GM21528 (cell line): ENCODE measurements at regions not wholly inside any gene's neighbourhood (a gene's known extent, or its start where the extent isn't known, plus 50 kb on each side); places are given as distances from the start of the nearest gene placed in this dataset.
A peak's percentile ranks its signal among the peaks of the same experiment; 100 is the strongest.
"Not testable (repeated sequence)": the region's sequence is repeated elsewhere in the genome, so short reads cannot be mapped to it uniquely, and the experiment has no call there.

Experiments
- ATAC-seq: cut with Tn5 transposase; IDR thresholded peaks from one replicate; pipeline ENCODE4 v1.9.1; 2021; ENCODE audit warnings: mild to moderate bottlenecking, moderate library complexity; ENCODE audit not compliant: unreplicated experiment, low FRiP score

DNA sequence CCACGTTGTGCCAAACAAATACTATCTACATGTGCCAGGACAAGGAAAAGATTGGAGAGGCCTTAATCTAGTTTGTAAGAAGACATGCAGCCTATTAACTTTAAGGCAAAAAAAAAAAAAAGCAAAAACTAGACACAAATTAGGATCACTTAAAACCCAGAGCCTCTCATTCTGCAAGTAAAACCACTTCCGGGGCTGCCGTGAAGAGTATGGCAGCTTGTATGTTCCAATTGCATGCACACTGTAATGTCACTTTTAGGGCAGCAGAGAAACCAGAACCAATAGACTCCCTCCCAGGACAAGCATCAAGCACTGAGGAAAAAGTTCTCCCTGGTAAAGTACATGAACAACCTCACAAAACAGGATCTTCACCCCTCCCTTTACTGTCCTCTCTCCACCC lies 70.6 kb downstream of the RSL24D1 start:
- no peak for ATAC-seq

DNA sequence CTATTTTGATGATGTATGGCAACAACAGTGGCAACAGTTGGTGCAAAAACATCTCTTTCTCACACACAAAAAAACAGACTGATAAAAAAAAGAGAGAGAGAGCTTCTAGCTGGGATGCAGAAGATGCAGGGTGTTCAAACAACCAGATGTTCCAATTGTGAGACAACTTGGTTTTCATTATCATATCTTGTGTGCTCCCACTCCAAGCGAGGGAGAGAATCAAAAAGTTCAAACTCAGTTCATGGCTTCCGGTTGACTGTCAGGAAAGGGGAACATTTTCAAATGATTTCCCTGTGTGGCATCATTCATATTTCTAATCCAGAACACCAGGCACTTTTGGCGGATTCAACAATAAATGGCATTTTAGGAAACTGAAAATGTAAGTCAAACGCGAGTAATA lies 72.1 kb downstream of the RSL24D1 start:
- no peak for ATAC-seq

DNA sequence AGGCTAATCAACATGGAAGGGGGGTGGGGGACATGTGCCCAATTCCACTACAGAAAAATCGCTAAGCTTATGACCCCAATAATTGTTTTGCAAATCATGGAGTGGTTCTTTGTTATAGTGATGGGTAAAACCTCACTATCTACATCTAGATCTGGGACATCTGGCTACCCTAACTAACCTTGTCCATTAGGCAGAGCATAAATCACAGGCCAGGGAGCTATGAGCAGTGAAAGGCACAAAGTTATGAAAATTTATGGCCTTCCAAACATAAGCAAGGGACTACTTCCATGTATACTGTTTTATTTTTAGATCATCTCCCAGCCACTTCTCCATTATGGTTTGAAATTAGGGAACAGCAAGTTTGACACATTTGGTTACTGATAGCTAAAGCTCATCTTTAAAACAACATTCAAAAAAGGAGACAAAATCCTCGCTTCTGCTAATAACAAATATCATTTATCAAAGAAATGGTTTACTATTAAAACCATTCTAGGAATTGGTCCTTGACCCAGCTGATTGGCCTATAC lies 78.3 kb downstream of the RSL24D1 start:
- no peak for ATAC-seq

DNA sequence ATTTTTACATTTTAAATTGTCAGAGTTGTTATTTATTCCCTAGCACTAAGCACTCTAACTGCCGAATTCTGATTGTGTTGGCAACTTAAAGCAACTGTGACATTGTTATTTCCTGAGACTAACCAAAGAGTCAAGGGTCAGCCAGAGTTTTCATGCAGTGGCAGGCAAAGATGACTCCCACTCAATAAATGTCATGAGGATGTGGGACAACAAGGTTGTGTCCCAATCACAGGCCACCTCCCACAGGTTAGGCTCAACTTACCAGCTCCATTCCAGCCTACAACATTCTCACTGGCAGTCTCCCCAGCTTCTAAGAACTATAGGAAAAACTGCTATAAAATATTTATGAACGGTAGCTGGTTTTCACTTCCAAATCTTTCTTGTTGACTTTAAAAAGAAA lies 80.1 kb downstream of the RSL24D1 start:
- ATAC-seq: no peak

DNA sequence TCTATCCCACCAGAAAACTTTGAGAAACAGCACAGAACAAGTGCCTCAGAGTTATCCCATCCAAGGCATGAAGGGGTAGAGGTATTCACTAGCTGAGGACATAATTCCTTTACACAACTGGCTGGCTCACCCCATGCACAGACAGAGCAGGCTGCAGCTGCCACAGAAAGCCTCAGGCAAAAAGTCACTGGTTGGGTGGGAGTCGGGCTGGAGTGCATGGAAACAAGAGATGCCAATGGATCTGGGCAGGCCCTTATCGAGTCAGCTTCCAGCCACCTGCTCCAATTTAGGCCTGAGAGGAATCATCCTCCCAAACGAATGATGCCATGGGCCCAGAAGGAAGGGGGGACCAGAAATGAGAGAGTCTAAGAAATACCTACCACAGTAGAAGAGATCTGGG lies 83.0 kb downstream of the RSL24D1 start:
- ATAC-seq: no peak

DNA sequence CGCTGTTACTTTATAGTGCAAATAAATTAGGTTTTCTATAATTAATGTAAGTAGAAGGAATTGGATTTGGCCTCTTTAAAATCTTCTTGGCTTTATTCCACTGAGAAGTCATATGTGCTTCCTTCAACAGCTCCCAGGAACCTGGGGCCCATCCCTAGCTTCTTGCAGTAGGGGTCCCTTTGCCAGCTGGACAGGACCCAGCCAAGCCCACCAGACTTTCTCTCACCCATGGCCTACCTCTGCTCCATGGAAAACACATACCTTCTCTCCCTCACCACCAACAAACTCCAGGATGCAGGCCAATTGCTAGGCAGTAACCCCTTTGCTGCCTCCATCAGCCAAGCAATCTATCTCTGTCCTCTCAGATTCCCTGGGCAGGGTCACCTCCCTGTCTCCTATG lies 84.0 kb downstream of the RSL24D1 start:
- no peak for ATAC-seq

DNA sequence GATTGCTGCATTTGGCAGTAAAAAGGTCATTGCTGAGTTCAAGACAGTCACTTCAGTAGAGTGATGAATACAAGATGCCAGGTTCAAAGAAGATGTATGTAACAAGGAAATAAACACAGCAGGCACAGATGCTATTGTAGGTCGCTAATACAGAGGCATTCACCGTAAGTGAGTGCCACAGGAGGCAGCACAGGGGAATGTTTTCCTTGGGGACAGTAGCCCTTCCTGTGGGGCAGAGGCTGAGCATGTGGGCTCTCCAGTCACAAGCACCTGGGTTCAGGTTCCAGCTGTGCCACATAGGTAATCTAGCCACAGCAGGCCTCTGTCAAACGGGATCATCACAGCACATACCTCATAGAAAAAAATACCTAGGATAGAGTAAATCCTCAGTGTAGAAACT lies 86.3 kb downstream of the RSL24D1 start:
- ATAC-seq: no peak

DNA sequence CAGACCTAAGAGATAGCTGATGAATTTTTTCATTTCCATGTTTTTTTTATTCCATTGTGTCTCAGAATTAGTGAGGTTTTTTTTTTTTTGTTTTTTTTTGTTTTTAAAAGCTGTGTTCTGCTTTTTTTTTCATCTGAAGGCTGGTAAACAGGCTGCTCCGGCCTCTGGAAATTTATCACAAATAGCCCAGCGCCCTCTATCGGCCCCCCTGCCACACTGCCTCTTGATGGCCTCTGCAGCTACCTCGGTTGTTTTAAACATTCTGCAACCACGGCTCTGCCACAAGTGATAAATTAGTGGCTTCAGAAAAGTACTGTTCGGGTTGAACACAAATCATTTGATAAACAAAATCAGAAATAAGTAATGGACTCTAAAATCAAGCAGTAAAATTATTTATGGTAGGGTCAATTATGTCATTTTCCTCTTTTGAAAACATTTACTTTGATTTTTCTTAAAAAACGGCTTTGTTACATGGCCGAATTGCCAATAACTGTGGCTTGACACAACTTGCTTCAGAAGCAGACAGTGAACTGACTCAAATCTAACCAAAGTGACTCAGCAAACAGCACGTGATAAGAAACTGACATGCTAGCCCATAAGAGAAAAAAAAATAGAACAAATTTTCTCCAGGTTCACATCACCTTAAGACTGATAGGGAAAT lies 87.8 kb downstream of the RSL24D1 start:
- ATAC-seq: peak; percentile 89

DNA sequence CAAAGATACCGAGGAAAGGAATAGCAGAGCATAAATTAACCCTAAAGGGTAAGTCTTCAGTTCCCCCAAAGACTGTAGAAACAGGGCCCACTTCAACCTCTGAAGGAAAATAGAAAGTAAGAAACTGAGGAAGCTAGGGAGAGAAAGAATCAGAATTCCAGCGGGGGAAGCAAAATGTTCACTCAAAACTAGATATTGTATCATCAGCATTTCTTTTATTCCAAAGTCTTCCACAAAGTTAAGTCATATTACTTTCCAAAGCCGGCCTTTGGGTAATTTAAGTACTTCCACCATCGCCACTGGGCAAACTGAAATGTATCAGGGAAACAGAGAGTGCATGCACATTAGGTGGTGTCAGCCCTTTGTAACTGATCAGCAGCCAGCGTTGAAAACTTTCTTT lies 88.3 kb downstream of the RSL24D1 start:
- no peak for ATAC-seq

DNA sequence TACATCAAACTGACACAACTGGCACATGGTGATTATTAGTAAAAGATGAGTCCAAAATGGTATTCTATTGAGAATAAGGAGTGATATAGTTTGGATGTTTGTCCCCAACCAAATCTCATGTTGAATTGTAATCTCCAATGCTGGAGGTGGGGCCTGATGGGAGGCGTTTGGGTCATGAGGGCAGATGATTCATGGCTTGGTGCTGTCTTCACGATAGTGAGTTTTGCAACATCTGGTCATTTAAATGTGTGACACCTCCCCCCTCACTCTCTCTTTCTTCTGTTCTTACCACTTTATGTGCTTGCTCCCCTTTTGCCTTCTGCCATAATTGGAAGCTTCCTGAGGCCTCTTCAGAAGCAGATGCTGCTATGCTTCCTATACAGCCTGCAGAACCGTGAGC lies 90.6 kb downstream of the RSL24D1 start:
- no peak for ATAC-seq

DNA sequence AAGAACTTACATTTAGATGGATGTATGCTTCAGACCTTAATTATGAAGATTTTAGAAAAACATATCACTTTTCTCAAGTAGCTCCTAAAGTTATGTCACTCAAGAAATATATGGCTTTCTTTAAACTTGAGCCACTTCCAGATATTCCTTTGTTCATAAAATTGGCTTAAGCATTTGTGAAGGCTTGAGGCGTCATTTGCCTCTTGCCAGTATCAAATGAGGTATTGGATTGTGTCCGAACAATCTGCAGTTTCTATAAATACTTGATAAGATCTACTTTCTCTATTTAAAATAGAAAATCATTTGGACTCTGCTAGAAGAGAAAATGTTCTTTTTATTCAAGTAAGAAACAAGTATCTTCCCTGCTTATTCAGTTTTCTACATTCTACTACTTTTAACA lies 102.6 kb downstream of the RSL24D1 start:
- no peak for ATAC-seq

DNA sequence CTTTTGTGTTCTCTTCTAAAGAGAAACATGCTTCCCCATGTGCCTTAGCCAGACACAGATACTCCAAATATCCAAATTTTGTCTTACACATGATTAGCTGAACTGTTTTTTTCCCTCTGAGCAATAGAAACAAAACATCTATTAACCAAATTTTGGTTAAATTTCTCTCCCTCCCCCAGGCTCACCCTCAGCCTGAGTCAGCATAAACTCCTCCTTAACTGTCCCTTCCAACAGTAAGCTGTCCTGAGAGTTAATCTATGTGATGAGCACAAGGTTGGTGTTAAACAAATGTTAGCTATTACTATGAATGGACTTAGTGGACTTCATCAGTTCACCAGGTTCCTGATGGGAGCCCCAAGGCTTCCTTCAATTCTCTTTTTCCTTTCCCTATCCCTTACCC lies 108.5 kb downstream of the RSL24D1 start:
- no peak for ATAC-seq

DNA sequence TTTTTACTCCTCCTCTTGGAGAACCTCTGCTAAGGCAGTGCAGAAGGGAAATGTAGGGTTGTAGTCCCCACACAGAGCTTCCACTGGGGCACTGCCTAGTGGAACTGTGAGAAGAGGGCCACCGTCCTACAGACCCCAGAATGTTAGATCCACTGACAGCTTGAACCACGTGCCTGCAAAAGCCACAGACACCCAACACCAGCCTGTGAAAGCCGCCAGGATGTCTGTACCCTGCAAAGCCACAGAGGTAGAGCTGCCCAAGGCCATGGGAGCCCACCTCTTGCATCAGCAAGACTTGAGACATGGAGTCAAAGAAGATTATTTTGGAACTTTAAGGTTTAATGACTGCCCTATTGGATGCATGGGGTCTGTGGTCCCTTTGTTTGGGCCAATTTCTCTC lies 112.1 kb downstream of the RSL24D1 start:
- ATAC-seq: no peak

DNA sequence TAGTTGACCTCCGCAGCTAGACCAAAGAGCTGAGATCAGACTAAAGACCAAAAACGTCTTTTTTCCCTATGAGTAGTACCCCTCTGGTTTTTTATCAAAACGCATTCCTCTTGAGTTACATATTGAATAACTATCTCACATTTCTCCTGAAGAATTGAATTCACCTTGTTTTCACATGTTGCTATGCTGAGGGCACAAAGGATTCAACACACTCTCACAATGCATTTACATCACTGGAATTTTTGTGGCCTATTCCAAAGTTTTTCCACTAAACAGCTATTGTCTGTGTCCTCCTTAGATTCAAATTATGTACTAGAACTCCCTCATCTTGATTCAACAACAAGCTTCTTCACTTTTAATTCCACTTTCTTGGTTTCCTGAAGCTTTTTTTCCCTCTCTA lies 112.5 kb downstream of the RSL24D1 start:
- no peak for ATAC-seq

DNA sequence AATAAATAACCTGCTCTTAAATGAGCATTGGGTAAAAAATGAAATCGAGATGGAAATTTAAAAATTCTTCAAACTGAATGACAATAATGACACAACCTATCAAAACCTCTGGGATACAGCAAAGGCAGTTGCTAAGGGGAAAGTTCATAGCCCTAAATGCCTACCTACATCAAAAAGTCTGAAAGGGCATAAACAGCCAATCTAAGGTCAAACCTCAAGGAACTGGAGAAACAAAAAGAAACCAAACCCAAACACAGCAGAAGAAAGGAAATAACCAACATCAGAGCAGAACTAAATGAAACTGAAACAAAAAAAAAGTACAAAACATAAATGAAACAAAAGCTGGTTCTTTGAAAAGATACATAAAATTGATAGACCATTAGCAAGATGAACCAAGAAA lies 119.7 kb downstream of the RSL24D1 start:
- not testable (repeated sequence) for ATAC-seq

DNA sequence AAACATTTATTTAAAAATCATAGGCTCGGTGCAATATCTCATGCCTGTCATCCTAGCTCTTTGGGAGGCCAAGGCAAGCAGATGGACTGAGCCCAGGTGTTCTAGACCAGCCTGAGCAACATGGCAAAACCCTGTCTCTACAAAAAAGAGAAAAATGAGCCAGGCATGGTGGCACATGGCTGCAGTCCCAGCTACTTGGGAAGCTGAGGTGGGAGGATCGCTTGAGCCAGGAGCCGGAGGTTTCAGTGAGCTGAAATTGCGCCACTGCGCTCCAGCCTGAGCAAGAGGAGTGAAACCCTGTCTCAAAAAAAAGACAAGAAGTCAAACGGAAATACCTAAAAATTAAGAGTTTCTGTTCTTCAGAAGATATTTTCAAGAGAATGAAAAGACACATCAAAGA lies 122.3 kb downstream of the RSL24D1 start:
- ATAC-seq: no peak

DNA sequence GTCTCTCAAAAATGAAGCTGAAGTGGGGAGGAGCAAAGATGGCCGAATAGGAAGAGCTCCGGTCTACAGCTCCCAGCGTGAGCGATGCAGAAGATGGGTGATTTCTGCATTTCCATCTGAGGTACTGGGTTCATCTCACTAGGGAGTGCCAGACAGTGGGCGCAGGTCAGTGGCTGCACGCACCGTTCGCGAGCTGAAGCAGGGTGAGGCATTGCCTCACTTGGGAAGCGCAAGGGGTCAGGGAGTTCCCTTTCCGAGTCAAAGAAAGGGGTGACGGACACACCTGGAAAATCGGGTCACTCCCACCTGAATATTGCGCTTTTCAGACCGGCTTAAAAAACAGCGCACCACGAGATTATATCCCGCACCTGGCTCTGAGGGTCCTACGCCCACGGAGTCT lies 132.8 kb downstream of the RSL24D1 start:
- ATAC-seq: not testable (repeated sequence)

DNA sequence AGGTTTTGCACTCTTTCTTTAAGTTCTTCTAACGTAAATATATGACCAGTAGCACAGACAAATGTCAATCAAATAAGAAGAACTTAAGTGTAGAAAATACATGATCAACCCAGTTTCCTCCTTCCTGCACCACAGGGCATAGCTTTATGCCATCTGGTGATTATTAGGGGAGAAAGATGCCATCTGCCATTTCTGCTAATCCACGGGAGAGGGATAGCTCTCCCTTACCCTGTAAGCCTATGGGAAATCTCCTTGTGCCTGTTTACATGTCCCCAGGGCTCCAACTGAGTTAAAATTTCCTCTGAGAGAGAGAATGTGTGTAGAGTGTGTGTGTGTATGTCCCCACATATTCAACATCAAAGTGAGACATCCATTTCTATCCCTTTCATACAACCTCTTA lies 135.9 kb downstream of the RSL24D1 start:
- no peak for ATAC-seq

DNA sequence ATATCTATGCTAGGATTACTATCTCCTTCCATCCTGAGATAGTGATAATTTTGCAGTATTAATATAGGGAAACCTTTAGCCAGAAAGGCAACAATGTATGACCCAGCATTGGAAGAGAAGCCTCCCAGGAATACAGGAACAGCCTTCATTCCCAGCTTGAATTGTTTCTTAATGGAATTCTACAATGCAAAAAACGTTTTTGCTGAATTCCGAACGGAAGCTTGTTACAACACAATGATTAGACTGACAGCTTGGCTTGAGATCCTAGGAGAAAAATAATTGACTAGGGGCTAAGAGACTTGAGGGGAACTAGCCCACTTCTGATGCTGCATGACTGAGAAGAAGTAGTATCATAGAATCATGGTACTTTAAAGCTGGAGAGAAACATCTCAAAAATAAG lies 140.2 kb downstream of the RSL24D1 start:
- no peak for ATAC-seq

DNA sequence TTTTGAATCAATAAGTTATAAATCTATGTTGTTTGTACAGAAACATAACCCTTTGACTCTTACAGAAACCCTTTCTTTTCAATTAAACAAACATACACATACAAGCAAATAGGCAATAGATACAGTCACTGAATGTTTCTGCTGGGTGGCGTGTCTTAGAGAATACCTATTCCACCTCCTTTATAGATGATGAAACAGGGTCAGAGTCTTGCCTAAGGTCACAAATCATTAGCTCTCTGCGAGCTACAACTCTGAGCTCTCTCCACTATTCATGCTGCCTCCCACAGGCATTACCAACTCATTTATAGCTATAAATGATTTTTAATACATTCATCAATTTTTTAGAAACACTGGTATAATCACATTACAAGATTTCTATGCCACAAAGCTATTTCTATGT lies 152.6 kb downstream of the RSL24D1 start:
- ATAC-seq: no peak

DNA sequence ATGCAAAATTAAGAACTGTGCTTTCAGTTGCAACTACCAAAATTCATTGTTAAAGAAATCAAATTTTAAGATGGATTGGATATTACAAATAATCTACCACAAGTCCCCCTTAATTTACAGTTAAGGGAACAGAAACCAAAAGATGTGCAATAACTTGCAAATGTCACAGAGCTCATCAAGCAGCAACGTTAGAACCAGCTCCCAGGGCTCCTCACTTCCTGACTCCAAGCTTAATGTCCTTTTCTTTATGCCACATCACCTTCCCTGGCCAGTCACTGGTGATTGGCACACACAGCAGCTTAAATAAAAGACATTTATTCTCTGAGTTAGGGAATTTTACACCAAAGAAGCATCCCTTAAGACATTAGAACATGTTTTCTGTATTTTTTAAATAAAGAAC lies 159.7 kb downstream of the RSL24D1 start:
- no peak for ATAC-seq

DNA sequence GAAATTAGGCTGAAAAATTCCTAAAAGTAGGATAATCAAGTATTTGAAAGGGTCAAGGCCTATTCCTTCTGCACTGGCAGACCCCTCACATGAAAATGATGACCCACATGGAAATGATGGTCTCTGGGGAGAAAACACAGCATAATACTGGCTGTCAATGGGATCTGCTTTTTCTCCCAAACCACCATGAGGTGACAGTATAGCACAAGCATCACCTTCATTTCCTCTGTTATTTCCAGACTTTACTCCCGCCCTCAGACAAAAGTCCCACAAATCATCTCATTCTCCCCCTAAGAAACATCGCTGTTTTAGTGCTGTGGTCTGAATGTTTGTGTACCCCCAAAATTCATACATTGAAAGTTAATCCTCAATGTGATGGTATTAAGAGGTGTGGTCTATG lies 161.0 kb downstream of the RSL24D1 start:
- no peak for ATAC-seq

DNA sequence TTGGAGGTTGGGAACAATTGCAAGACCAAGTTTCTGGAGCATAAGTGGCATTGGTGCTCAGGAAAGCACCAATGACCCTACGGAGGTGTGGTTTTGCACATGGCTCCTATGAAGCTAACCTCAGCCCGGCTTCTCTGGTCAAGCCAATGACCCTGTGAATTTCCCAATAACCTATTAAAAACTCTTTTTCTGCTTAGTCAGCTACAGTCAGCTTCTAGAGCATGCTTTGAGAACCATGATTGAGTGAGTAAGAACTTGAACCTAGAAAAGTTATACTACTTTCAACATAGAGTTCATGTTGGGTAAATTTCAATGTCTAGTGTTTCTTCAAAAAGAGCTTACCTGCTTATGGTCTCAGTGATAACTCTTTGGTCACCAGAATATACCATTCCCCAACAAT lies 163.2 kb downstream of the RSL24D1 start:
- ATAC-seq: no peak
